NT2/D1 (cell line): ENCODE measurements at regions not wholly inside any gene's neighbourhood (a gene's known extent, or its start where the extent isn't known, plus 50 kb on each side); places are given as distances from the start of the nearest gene placed in this dataset.

Experiments
- SUZ12 ChIP-seq: IDR thresholded peaks from 2 replicates; pipeline ENCODE4 v1.6.1; 2011; ENCODE audit not compliant: insufficient read length, insufficient read depth; ENCODE audit errors: extremely low read depth
- ZNF274 ChIP-seq: IDR thresholded peaks from 2 replicates; pipeline ENCODE4 v1.6.1; 2011; ENCODE audit warnings: mild to moderate bottlenecking, low read depth, low read length

- no peak for TF ChIP-seq ZNF274
- TF ChIP-seq SUZ12 = no peak
Observed at GRCh38 chr2:117502121-117502520, 312.4 kb upstream of the DDX18 start.
